ENCODE measurements at regions not wholly inside any gene's neighbourhood (a gene's known extent, or its start where the extent isn't known, plus 50 kb on each side); places are given as distances from the start of the nearest gene placed in this dataset.

- TF ChIP-seq ZNF462 (CRISPR knock-in tag; IDR thresholded peaks at IDR 0.05) (no peak), STAT1 (IDR thresholded peaks at IDR 0.05; ENCODE audit: unreplicated experiment) (no peak), REST (IDR thresholded peaks at IDR 0.05; ENCODE audit: unreplicated experiment) (no peak), ZNF114 (CRISPR knock-in tag; IDR thresholded peaks at IDR 0.05) (no peak), EZH2 (IDR thresholded peaks at IDR 0.05; ENCODE audit: low read depth, unreplicated experiment) (no peak), POLR2AphosphoS5 (IDR thresholded peaks at IDR 0.05; ENCODE audit: low read depth) (no peak)
These were observed 1058.6 kb downstream of the NTRK3 start (continued) for GRCh38 chr15:87197981-87198380.

GRCh38 chr15:87196498-87196897 lies 1060.0 kb downstream of the NTRK3 start:
- H3K79me2 ChIP-seq (replicated peaks; ENCODE audit: insufficient read depth) = no peaks in the 10 kb centered on the region
- H3K4me1 ChIP-seq (ENCODE audit: insufficient read depth) = peaks cover 13% of the 10 kb centered on the region
- no peak overlapping the region; the same call in 1 of the 2 replicates for H2AFZ ChIP-seq
- Mint-ChIP-seq H3K4me3 (no peak overlapping the region), H3K27me3 (ENCODE audit: insufficient read depth, low read depth, poor library complexity) (peaks cover 2% of the 10 kb centered on the region), H3K27ac (no peak overlapping the region), H3K4me1 (peaks cover 18% of the 10 kb centered on the region), H3K9me3 (no peaks in the 10 kb centered on the region; the same call in 2 of the 3 replicates), H3K36me3 (ENCODE audit: low read depth) (no peaks in the 10 kb centered on the region)
- H3K9me2 ChIP-seq (ENCODE audit: insufficient read depth) = peaks cover 5% of the 10 kb centered on the region; the same call in 1 of the 2 replicates
- H4K20me1 ChIP-seq (replicated peaks; ENCODE audit: insufficient read depth) = no peaks in the 10 kb centered on the region
- H3K4me3 ChIP-seq = no peak overlapping the region
- no peaks in the 10 kb centered on the region for H3K27me3 ChIP-seq (ENCODE audit: insufficient read depth)
- H3K4me2 ChIP-seq = no peak overlapping the region
- H3F3A ChIP-seq (replicated peaks; ENCODE audit: low read depth) = no peaks in the 10 kb centered on the region
- ATAC-seq (no peak), DNase-seq (ENCODE audit: low spot score) (no peak)
- no peak overlapping the region for H3K27ac ChIP-seq (ENCODE audit: low read depth)
- no peaks in the 10 kb centered on the region for H3K36me3 ChIP-seq (ENCODE audit: insufficient read depth)
- TF ChIP-seq, protein P1, sequence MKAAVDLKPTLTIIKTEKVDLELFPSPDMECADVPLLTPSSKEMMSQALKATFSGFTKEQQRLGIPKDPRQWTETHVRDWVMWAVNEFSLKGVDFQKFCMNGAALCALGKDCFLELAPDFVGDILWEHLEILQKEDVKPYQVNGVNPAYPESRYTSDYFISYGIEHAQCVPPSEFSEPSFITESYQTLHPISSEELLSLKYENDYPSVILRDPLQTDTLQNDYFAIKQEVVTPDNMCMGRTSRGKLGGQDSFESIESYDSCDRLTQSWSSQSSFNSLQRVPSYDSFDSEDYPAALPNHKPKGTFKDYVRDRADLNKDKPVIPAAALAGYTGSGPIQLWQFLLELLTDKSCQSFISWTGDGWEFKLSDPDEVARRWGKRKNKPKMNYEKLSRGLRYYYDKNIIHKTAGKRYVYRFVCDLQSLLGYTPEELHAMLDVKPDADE (IDR thresholded peaks at IDR 0.05) = no peak
- no peak for TF ChIP-seq ZNF114 (CRISPR knock-in tag; IDR thresholded peaks at IDR 0.05)
- no peak for TF ChIP-seq EZH2 (IDR thresholded peaks at IDR 0.05; ENCODE audit: low read depth, unreplicated experiment)
- no peak for TF ChIP-seq CREB1 (CRISPR knock-in tag; IDR thresholded peaks at IDR 0.05; ENCODE audit: low read depth)
- no peak for TF ChIP-seq STAT1 (IDR thresholded peaks at IDR 0.05; ENCODE audit: unreplicated experiment)
- no peak for TF ChIP-seq REST (IDR thresholded peaks at IDR 0.05; ENCODE audit: unreplicated experiment)
- no peak for TF ChIP-seq EZH2phosphoT487 (IDR thresholded peaks at IDR 0.05; ENCODE audit: unreplicated experiment)
- TF ChIP-seq ZNF331 (CRISPR knock-in tag; IDR thresholded peaks at IDR 0.05; ENCODE audit: low read depth) = no peak
